ENCODE measurements at regions not wholly inside any gene's neighbourhood (a gene's known extent, or its start where the extent isn't known, plus 50 kb on each side); places are given as distances from the start of the nearest gene placed in this dataset.

GRCh38 chr14:21997300-21997699 lies 323.7 kb upstream of the OR4E1 start:
- no peak for FAIRE-seq
- no peak for DNase-seq (ENCODE audit: insufficient read length, low spot score)
- TF ChIP-seq SPI1 (IDR thresholded peaks at IDR 0.05; ENCODE audit: low read depth, low read length) = no peak
- no peak for TF ChIP-seq POLR2AphosphoS5 (IDR thresholded peaks at IDR 0.05; ENCODE audit: low read depth, low read length)
- TF ChIP-seq TAF1 (IDR thresholded peaks at IDR 0.05; ENCODE audit: low read depth, low read length) = no peak
- TF ChIP-seq POU2F2 (IDR thresholded peaks at IDR 0.05; ENCODE audit: low read depth, low read length) = no peak
- no peak for TF ChIP-seq POLR2A (IDR thresholded peaks at IDR 0.05; ENCODE audit: low read depth, low read length)
- TF ChIP-seq PAX5 (IDR thresholded peaks at IDR 0.05; ENCODE audit: insufficient read depth, low read length, severe bottlenecking) = no peak

- no peak for TF ChIP-seq POU2F2 (IDR thresholded peaks at IDR 0.05; ENCODE audit: low read depth, low read length)
- TF ChIP-seq PAX5 (IDR thresholded peaks at IDR 0.05; ENCODE audit: insufficient read depth, low read length, severe bottlenecking) = no peak
- no peak for TF ChIP-seq POLR2A (IDR thresholded peaks at IDR 0.05; ENCODE audit: low read depth, low read length)
- TF ChIP-seq SPI1 (IDR thresholded peaks at IDR 0.05; ENCODE audit: low read depth, low read length) = no peak
- TF ChIP-seq TAF1 (IDR thresholded peaks at IDR 0.05; ENCODE audit: low read depth, low read length) = no peak
- no peak for TF ChIP-seq POLR2AphosphoS5 (IDR thresholded peaks at IDR 0.05; ENCODE audit: low read depth, low read length)
- DNase-seq (ENCODE audit: insufficient read length, low spot score) = no peak
- no peak for FAIRE-seq
Measured at GRCh38 chr14:21995332-21995731, 321.7 kb upstream of the OR4E1 start.

GRCh38 chr14:21993837-21994236 lies 320.2 kb upstream of the OR4E1 start:
- FAIRE-seq = no peak
- no peak for TF ChIP-seq SPI1 (IDR thresholded peaks at IDR 0.05; ENCODE audit: low read depth, low read length)
- no peak for TF ChIP-seq PAX5 (IDR thresholded peaks at IDR 0.05; ENCODE audit: insufficient read depth, low read length, severe bottlenecking)
- no peak for TF ChIP-seq TAF1 (IDR thresholded peaks at IDR 0.05; ENCODE audit: low read depth, low read length)
- no peak for TF ChIP-seq POLR2A (IDR thresholded peaks at IDR 0.05; ENCODE audit: low read depth, low read length)
- no peak for TF ChIP-seq POLR2AphosphoS5 (IDR thresholded peaks at IDR 0.05; ENCODE audit: low read depth, low read length)
- no peak for TF ChIP-seq POU2F2 (IDR thresholded peaks at IDR 0.05; ENCODE audit: low read depth, low read length)
- DNase-seq (ENCODE audit: insufficient read length, low spot score) = no peak

GRCh38 chr14:21993070-21993469 lies 319.5 kb upstream of the OR4E1 start:
- TF ChIP-seq POLR2A (IDR thresholded peaks at IDR 0.05; ENCODE audit: low read depth, low read length) (no peak), POU2F2 (IDR thresholded peaks at IDR 0.05; ENCODE audit: low read depth, low read length) (no peak), PAX5 (IDR thresholded peaks at IDR 0.05; ENCODE audit: insufficient read depth, low read length, severe bottlenecking) (no peak), POLR2AphosphoS5 (IDR thresholded peaks at IDR 0.05; ENCODE audit: low read depth, low read length) (no peak), TAF1 (IDR thresholded peaks at IDR 0.05; ENCODE audit: low read depth, low read length) (no peak)
- FAIRE-seq (no peak), DNase-seq (ENCODE audit: insufficient read length, low spot score) (no peak)

- TF ChIP-seq POLR2AphosphoS5 (IDR thresholded peaks at IDR 0.05; ENCODE audit: low read depth, low read length) = no peak
- TF ChIP-seq POLR2A (IDR thresholded peaks at IDR 0.05; ENCODE audit: low read depth, low read length) = no peak
- TF ChIP-seq POU2F2 (IDR thresholded peaks at IDR 0.05; ENCODE audit: low read depth, low read length) = no peak
- TF ChIP-seq TAF1 (IDR thresholded peaks at IDR 0.05; ENCODE audit: low read depth, low read length) = no peak
- no peak for TF ChIP-seq SPI1 (IDR thresholded peaks at IDR 0.05; ENCODE audit: low read depth, low read length)
- no peak for TF ChIP-seq PAX5 (IDR thresholded peaks at IDR 0.05; ENCODE audit: insufficient read depth, low read length, severe bottlenecking)
- FAIRE-seq (no peak), DNase-seq (ENCODE audit: insufficient read length, low spot score) (no peak)
Measured at GRCh38 chr14:21991130-21991529, 317.5 kb upstream of the OR4E1 start.

DNA sequence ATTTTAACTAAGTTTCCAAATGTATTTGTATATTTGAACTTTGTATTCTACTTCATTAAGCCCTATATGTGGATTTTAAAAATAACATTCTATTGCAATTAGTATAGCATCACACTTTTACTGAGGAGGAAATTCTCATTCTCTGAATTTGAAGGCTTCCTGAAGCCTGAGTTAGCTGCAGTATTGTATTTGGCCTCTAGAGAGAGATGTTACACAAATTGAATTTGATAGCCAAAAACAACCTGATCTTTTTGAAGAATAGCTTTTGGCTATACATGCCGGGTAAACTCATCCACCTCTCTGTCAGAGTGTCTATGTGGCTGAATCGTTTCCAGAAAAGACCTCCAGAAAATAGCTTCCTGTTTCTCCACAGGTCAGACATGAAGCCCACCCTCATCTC lies 316.5 kb upstream of the OR4E1 start:
- no peak for FAIRE-seq

GRCh38 chr14:21989090-21989489 lies 315.5 kb upstream of the OR4E1 start:
- TF ChIP-seq POLR2A (IDR thresholded peaks at IDR 0.05; ENCODE audit: low read depth, low read length) (no peak), TAF1 (IDR thresholded peaks at IDR 0.05; ENCODE audit: low read depth, low read length) (no peak), POLR2AphosphoS5 (IDR thresholded peaks at IDR 0.05; ENCODE audit: low read depth, low read length) (no peak), SPI1 (IDR thresholded peaks at IDR 0.05; ENCODE audit: low read depth, low read length) (no peak), POU2F2 (IDR thresholded peaks at IDR 0.05; ENCODE audit: low read depth, low read length) (no peak)
- DNase-seq (ENCODE audit: insufficient read length, low spot score) = no peak
- no peak for FAIRE-seq

More for the DNA sequence above, 316.5 kb upstream of the OR4E1 start:
- TF ChIP-seq SPI1 (IDR thresholded peaks at IDR 0.05; ENCODE audit: low read depth, low read length) (no peak), POLR2A (IDR thresholded peaks at IDR 0.05; ENCODE audit: low read depth, low read length) (no peak), POU2F2 (IDR thresholded peaks at IDR 0.05; ENCODE audit: low read depth, low read length) (no peak), POLR2AphosphoS5 (IDR thresholded peaks at IDR 0.05; ENCODE audit: low read depth, low read length) (no peak), TAF1 (IDR thresholded peaks at IDR 0.05; ENCODE audit: low read depth, low read length) (no peak), PAX5 (IDR thresholded peaks at IDR 0.05; ENCODE audit: insufficient read depth, low read length, severe bottlenecking) (no peak)
- DNase-seq (ENCODE audit: insufficient read length, low spot score) = no peak

GRCh38 chr14:21988413-21988812 lies 314.8 kb upstream of the OR4E1 start:
- no peak for FAIRE-seq

DNA sequence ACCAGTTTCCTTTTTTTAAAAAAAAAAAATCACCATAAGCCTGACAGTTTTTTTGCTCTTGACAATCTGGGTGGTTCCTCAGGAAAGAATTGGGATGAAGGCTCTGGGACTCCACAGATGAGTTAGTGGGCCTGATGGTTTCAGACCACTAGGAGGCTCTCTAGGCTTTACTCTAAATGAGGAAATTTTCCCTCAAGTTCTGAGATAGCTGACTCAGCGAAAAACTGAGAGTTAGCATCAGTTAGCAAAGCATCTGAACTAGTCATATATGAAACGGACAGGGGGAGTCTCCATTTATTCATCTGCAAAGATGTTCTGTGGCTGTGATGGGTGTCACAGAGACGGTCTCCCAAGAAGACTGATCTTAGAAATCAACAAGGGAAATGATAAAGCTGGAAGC lies 314.3 kb upstream of the OR4E1 start:
- TF ChIP-seq SPI1 (IDR thresholded peaks at IDR 0.05; ENCODE audit: low read depth, low read length) = no peak
- TF ChIP-seq TAF1 (IDR thresholded peaks at IDR 0.05; ENCODE audit: low read depth, low read length) = no peak
- TF ChIP-seq POLR2AphosphoS5 (IDR thresholded peaks at IDR 0.05; ENCODE audit: low read depth, low read length) = no peak
- TF ChIP-seq POLR2A (IDR thresholded peaks at IDR 0.05; ENCODE audit: low read depth, low read length) = no peak
- no peak for TF ChIP-seq PAX5 (IDR thresholded peaks at IDR 0.05; ENCODE audit: insufficient read depth, low read length, severe bottlenecking)
- TF ChIP-seq POU2F2 (IDR thresholded peaks at IDR 0.05; ENCODE audit: low read depth, low read length) = no peak
- FAIRE-seq (no peak), DNase-seq (ENCODE audit: insufficient read length, low spot score) (no peak)

More at GRCh38 chr14:21988413-21988812, 314.8 kb upstream of the OR4E1 start:
- DNase-seq (ENCODE audit: insufficient read length, low spot score) = no peak
- TF ChIP-seq SPI1 (IDR thresholded peaks at IDR 0.05; ENCODE audit: low read depth, low read length) (no peak), TAF1 (IDR thresholded peaks at IDR 0.05; ENCODE audit: low read depth, low read length) (no peak), POLR2A (IDR thresholded peaks at IDR 0.05; ENCODE audit: low read depth, low read length) (no peak), POLR2AphosphoS5 (IDR thresholded peaks at IDR 0.05; ENCODE audit: low read depth, low read length) (no peak), POU2F2 (IDR thresholded peaks at IDR 0.05; ENCODE audit: low read depth, low read length) (no peak), PAX5 (IDR thresholded peaks at IDR 0.05; ENCODE audit: insufficient read depth, low read length, severe bottlenecking) (no peak)

DNA sequence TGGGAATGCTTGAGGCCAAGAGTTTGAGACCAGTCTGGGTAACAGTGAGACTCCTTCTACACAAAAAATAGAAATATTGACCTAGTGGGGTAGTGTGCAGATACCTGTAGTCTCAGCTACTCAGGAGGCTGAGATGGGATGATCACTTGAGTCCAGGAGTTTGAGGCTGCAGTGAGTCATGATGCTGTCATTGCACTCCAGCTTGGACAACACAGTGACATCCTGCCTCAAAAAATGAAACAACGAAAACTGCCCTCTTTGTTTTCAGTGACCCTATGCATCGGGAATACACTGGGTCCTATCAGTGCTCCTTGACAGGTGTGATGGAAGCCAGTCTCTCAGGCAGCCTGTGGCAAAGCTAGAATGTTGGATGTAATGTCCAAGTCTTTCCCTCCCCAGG lies 311.5 kb upstream of the OR4E1 start:
- no peak for DNase-seq (ENCODE audit: insufficient read length, low spot score)
- no peak for FAIRE-seq
- TF ChIP-seq TAF1 (IDR thresholded peaks at IDR 0.05; ENCODE audit: low read depth, low read length) (no peak), POU2F2 (IDR thresholded peaks at IDR 0.05; ENCODE audit: low read depth, low read length) (no peak), SPI1 (IDR thresholded peaks at IDR 0.05; ENCODE audit: low read depth, low read length) (no peak), PAX5 (IDR thresholded peaks at IDR 0.05; ENCODE audit: insufficient read depth, low read length, severe bottlenecking) (no peak), POLR2AphosphoS5 (IDR thresholded peaks at IDR 0.05; ENCODE audit: low read depth, low read length) (no peak), POLR2A (IDR thresholded peaks at IDR 0.05; ENCODE audit: low read depth, low read length) (no peak)
